ENCODE measurements at regions not wholly inside any gene's neighbourhood (a gene's known extent, or its start where the extent isn't known, plus 50 kb on each side); places are given as distances from the start of the nearest gene placed in this dataset.

DNA sequence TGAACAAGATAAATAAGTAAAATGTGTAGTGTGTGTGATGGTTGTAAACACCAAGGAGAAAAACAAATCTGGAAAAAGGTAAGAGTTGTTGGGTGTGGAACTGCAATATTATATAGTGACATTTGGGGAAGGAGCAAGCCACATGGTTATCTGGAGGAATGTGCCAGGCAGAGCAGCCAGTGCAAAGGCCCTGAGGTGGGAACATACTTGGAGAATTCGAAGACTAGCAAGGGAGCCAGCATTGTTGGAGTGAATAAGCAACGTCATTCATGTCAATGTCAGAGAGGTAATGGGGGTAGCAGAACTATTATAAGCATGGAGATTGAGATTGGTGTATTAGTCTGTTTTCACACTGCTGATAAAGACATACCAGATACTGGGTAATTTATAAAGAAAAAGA lies 241.5 kb upstream of the LHX5 start:
- Histone ChIP-seq H3K56ac (ENCODE audit: low read length) (no peak overlapping the region), H3K4me2 (ENCODE audit: low read length) (no peak overlapping the region), H2BK15ac (replicated peaks; ENCODE audit: low read depth) (no peak overlapping the region), H3K4me1 (ENCODE audit: control insufficient read depth, low read depth, low read length) (no peaks in the 10 kb centered on the region), H3K9ac (ENCODE audit: low read length) (no peak overlapping the region), H2BK5ac (ENCODE audit: low read length) (no peak overlapping the region), H3K36me3 (ENCODE audit: control insufficient read depth, insufficient read depth, low read length) (no peaks in the 10 kb centered on the region), H2BK120ac (ENCODE audit: low read depth, low read length) (no peak overlapping the region), H3K79me1 (ENCODE audit: low read length) (no peaks in the 10 kb centered on the region), H3K79me2 (ENCODE audit: control insufficient read depth, insufficient read depth, low read length) (no peaks in the 10 kb centered on the region), H3K27me3 (ENCODE audit: insufficient read depth, low read length, poor library complexity) (no peaks in the 10 kb centered on the region), H3K4me3 (ENCODE audit: low read length) (no peak overlapping the region), H3K18ac (ENCODE audit: low read length) (no peak overlapping the region), H4K8ac (ENCODE audit: low read depth, low read length) (no peak overlapping the region), H3K4ac (ENCODE audit: low read depth, low read length) (no peak overlapping the region), H3K27ac (ENCODE audit: low read depth, low read length) (no peak overlapping the region), H2AK5ac (ENCODE audit: low read length) (no peak overlapping the region), H4K5ac (ENCODE audit: low read length) (no peak overlapping the region), H3K23ac (ENCODE audit: low read length) (no peak overlapping the region)
- no peak for DNase-seq
- no CpG with 5 or more reads among the region's 2 CpGs for WGBS (ENCODE audit: extremely low coverage, insufficient coverage, low lambda C conversion rate)

DNA sequence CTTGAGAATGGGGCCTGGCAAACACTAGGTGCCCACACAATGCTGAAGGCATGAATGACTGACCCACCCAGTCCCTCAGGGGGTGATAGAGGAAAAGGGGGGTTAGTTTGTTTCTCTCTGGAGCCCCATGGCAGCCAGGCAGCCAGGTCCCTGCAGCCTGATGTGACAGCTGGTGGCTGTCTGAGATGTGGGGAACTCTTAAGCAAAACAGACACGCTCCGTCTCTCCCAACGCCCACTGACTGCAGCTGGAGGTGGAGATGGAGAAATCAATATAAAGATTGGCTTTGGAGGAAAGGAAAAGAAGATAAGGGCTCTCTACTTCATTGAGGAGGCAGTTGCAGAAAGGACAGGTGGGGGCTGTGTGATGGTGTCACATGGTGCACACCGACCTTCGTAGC lies 240.8 kb upstream of the LHX5 start:
- no peak for DNase-seq
- no peak overlapping the region for H3K23ac ChIP-seq (ENCODE audit: low read length)
- H4K8ac ChIP-seq (ENCODE audit: low read depth, low read length), result no peak overlapping the region
- no peaks in the 10 kb centered on the region for H3K4me1 ChIP-seq (ENCODE audit: control insufficient read depth, low read depth, low read length)
- H3K4me3 ChIP-seq (ENCODE audit: low read length), result no peak overlapping the region
- no peak overlapping the region for H3K4me2 ChIP-seq (ENCODE audit: low read length)
- H3K27me3 ChIP-seq (ENCODE audit: insufficient read depth, low read length, poor library complexity), result no peaks in the 10 kb centered on the region
- WGBS (ENCODE audit: extremely low coverage, insufficient coverage, low lambda C conversion rate), result no CpG with 5 or more reads among the region's 5 CpGs
- no peak overlapping the region for H3K18ac ChIP-seq (ENCODE audit: low read length)
- no peaks in the 10 kb centered on the region for H3K79me2 ChIP-seq (ENCODE audit: control insufficient read depth, insufficient read depth, low read length)
- no peaks in the 10 kb centered on the region for H3K36me3 ChIP-seq (ENCODE audit: control insufficient read depth, insufficient read depth, low read length)
- H3K9ac ChIP-seq (ENCODE audit: low read length), result no peak overlapping the region
- H2AK5ac ChIP-seq (ENCODE audit: low read length), result no peak overlapping the region
- H3K56ac ChIP-seq (ENCODE audit: low read length), result no peak overlapping the region
- H3K79me1 ChIP-seq (ENCODE audit: low read length), result no peaks in the 10 kb centered on the region
- no peak overlapping the region for H4K5ac ChIP-seq (ENCODE audit: low read length)
- no peak overlapping the region for H3K27ac ChIP-seq (ENCODE audit: low read depth, low read length)
- H2BK15ac ChIP-seq (replicated peaks; ENCODE audit: low read depth), result no peak overlapping the region
- H2BK5ac ChIP-seq (ENCODE audit: low read length), result no peak overlapping the region
- no peak overlapping the region for H2BK120ac ChIP-seq (ENCODE audit: low read depth, low read length)
- no peak overlapping the region for H3K4ac ChIP-seq (ENCODE audit: low read depth, low read length)

DNA sequence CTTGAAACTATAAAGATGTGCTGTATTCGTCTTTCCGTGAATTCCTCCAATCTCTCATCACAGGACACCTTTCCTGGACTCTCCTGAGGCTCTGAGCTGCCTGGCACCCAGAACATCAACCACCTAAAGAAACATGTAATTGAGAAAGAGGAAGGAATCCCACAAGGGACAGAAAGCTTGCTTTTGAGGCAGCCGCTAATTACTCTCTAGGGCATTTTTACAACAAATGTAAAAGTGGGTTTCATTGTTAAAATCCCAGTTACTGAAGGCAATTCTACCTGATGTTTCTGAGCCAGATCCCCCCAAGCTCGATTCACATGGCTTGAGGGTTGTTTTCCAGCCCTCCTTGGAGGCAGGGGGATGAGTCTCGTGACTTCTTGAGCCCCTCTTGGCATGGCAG lies 238.5 kb upstream of the LHX5 start:
- H4K8ac ChIP-seq (ENCODE audit: low read depth, low read length), result no peak overlapping the region
- H3K9ac ChIP-seq (ENCODE audit: low read length), result no peak overlapping the region
- WGBS (ENCODE audit: extremely low coverage, insufficient coverage, low lambda C conversion rate), result no CpG with 5 or more reads among the region's 5 CpGs
- H3K18ac ChIP-seq (ENCODE audit: low read length), result no peak overlapping the region
- no peaks in the 10 kb centered on the region for H3K27me3 ChIP-seq (ENCODE audit: insufficient read depth, low read length, poor library complexity)
- no peaks in the 10 kb centered on the region for H3K36me3 ChIP-seq (ENCODE audit: control insufficient read depth, insufficient read depth, low read length)
- no peak overlapping the region for H2AK5ac ChIP-seq (ENCODE audit: low read length)
- no peak overlapping the region for H3K23ac ChIP-seq (ENCODE audit: low read length)
- no peak overlapping the region for H2BK120ac ChIP-seq (ENCODE audit: low read depth, low read length)
- no peak for DNase-seq
- H3K79me2 ChIP-seq (ENCODE audit: control insufficient read depth, insufficient read depth, low read length), result no peaks in the 10 kb centered on the region
- H3K4me3 ChIP-seq (ENCODE audit: low read length), result no peak overlapping the region
- H3K27ac ChIP-seq (ENCODE audit: low read depth, low read length), result no peak overlapping the region
- H4K5ac ChIP-seq (ENCODE audit: low read length), result no peak overlapping the region
- no peak overlapping the region for H3K56ac ChIP-seq (ENCODE audit: low read length)
- H3K79me1 ChIP-seq (ENCODE audit: low read length), result no peaks in the 10 kb centered on the region
- no peaks in the 10 kb centered on the region for H3K4me1 ChIP-seq (ENCODE audit: control insufficient read depth, low read depth, low read length)
- no peak overlapping the region for H3K4me2 ChIP-seq (ENCODE audit: low read length)
- no peak overlapping the region for H2BK15ac ChIP-seq (replicated peaks; ENCODE audit: low read depth)
- H3K4ac ChIP-seq (ENCODE audit: low read depth, low read length), result no peak overlapping the region
- H2BK5ac ChIP-seq (ENCODE audit: low read length), result no peak overlapping the region

DNA sequence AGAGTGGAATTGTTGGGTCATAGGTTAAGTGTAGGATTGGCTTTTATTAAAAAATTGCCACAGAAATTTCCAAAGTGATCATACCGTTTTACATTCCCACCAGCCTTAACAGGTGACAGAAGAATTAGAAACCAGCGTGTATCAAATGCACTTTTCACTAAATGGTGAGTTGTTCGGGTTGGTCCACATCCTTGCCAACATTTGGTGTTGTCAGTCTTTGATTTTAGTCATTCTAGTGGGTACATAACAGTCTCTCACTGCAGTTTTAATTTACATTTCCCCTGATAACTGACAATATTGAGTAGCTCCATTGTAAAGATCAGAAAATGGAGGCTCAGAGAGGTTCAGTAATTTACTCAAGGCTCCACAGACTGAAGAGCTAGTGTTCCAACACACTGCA lies 237.8 kb upstream of the LHX5 start:
- DNase-seq, result no peak
- Histone ChIP-seq H3K9ac (ENCODE audit: low read length) (no peak overlapping the region), H3K4ac (ENCODE audit: low read depth, low read length) (no peak overlapping the region), H3K79me1 (ENCODE audit: low read length) (no peaks in the 10 kb centered on the region), H4K5ac (ENCODE audit: low read length) (no peak overlapping the region), H2AK5ac (ENCODE audit: low read length) (no peak overlapping the region), H3K4me2 (ENCODE audit: low read length) (no peak overlapping the region), H2BK120ac (ENCODE audit: low read depth, low read length) (no peak overlapping the region), H3K79me2 (ENCODE audit: control insufficient read depth, insufficient read depth, low read length) (no peaks in the 10 kb centered on the region), H3K56ac (ENCODE audit: low read length) (no peak overlapping the region), H3K27ac (ENCODE audit: low read depth, low read length) (no peak overlapping the region), H2BK5ac (ENCODE audit: low read length) (no peak overlapping the region), H3K18ac (ENCODE audit: low read length) (no peak overlapping the region), H2BK15ac (replicated peaks; ENCODE audit: low read depth) (no peak overlapping the region), H3K4me3 (ENCODE audit: low read length) (no peak overlapping the region), H3K36me3 (ENCODE audit: control insufficient read depth, insufficient read depth, low read length) (no peaks in the 10 kb centered on the region), H4K8ac (ENCODE audit: low read depth, low read length) (no peak overlapping the region), H3K23ac (ENCODE audit: low read length) (no peak overlapping the region), H3K27me3 (ENCODE audit: insufficient read depth, low read length, poor library complexity) (no peaks in the 10 kb centered on the region), H3K4me1 (ENCODE audit: control insufficient read depth, low read depth, low read length) (no peaks in the 10 kb centered on the region)
- no CpG with 5 or more reads among the region's 3 CpGs for WGBS (ENCODE audit: extremely low coverage, insufficient coverage, low lambda C conversion rate)

DNA sequence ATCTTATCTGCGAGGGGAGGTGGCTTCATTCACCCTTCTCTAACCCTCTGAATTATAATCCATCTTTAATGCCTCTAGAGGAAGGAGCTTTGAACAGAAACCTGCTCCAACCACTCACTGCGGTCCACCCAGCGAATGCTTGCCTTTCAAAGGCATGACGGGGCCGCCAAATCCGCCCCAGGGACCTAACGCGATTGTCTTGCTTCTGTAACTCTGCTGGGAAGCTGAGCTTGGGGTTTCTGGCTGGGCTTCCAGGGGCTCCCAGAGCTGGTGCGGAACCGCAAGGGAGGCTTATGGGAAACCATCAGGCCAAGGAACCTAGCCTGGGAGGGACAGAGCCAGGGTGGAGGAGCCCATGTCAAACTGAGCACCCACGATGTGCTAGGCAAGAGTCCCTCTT lies 231.2 kb upstream of the LHX5 start:
- Histone ChIP-seq H3K36me3 (ENCODE audit: control insufficient read depth, insufficient read depth, low read length) (no peaks in the 10 kb centered on the region), H3K79me1 (ENCODE audit: low read length) (no peaks in the 10 kb centered on the region), H2BK15ac (replicated peaks; ENCODE audit: low read depth) (no peak overlapping the region), H3K18ac (ENCODE audit: low read length) (no peak overlapping the region), H3K4me1 (ENCODE audit: control insufficient read depth, low read depth, low read length) (no peaks in the 10 kb centered on the region), H3K27ac (ENCODE audit: low read depth, low read length) (no peak overlapping the region), H2BK5ac (ENCODE audit: low read length) (no peak overlapping the region), H4K5ac (ENCODE audit: low read length) (no peak overlapping the region), H3K23ac (ENCODE audit: low read length) (no peak overlapping the region), H3K79me2 (ENCODE audit: control insufficient read depth, insufficient read depth, low read length) (no peaks in the 10 kb centered on the region), H3K4me3 (ENCODE audit: low read length) (no peak overlapping the region), H4K8ac (ENCODE audit: low read depth, low read length) (no peak overlapping the region), H2BK120ac (ENCODE audit: low read depth, low read length) (no peak overlapping the region), H2AK5ac (ENCODE audit: low read length) (no peak overlapping the region), H3K4ac (ENCODE audit: low read depth, low read length) (no peak overlapping the region), H3K56ac (ENCODE audit: low read length) (no peak overlapping the region), H3K27me3 (ENCODE audit: insufficient read depth, low read length, poor library complexity) (no peaks in the 10 kb centered on the region), H3K9ac (ENCODE audit: low read length) (no peak overlapping the region), H3K4me2 (ENCODE audit: low read length) (no peak overlapping the region)
- WGBS (ENCODE audit: extremely low coverage, insufficient coverage, low lambda C conversion rate), result no CpG with 5 or more reads among the region's 11 CpGs
- no peak for DNase-seq

DNA sequence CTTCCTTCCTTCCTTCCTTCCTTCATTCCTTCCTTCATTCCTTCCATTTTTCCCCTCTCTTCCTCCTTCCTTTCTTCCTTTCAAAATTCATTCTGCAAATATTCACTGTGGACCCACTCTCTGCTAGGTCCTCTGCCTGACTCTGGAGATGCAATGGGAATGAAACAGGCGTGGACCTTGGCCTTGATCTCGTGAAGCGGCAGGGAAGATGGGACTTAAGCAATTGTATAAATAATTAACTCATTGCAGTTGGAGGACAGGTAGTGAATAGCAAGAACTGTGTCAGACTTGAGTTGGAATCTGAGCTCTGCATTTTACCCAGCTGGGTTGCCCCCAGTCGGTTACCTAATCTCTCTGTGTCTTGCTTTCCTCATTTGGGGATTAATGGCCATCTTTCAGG lies 230.6 kb upstream of the LHX5 start:
- no peak overlapping the region for H2AK5ac ChIP-seq (ENCODE audit: low read length)
- H3K36me3 ChIP-seq (ENCODE audit: control insufficient read depth, insufficient read depth, low read length), result no peaks in the 10 kb centered on the region
- H2BK15ac ChIP-seq (replicated peaks; ENCODE audit: low read depth), result no peak overlapping the region
- no peak overlapping the region for H3K4me3 ChIP-seq (ENCODE audit: low read length)
- no peak overlapping the region for H2BK5ac ChIP-seq (ENCODE audit: low read length)
- WGBS (ENCODE audit: extremely low coverage, insufficient coverage, low lambda C conversion rate), result no CpG with 5 or more reads among the region's 4 CpGs
- no peak overlapping the region for H3K27ac ChIP-seq (ENCODE audit: low read depth, low read length)
- H3K4ac ChIP-seq (ENCODE audit: low read depth, low read length), result no peak overlapping the region
- no peak overlapping the region for H4K8ac ChIP-seq (ENCODE audit: low read depth, low read length)
- no peaks in the 10 kb centered on the region for H3K79me2 ChIP-seq (ENCODE audit: control insufficient read depth, insufficient read depth, low read length)
- no peak overlapping the region for H2BK120ac ChIP-seq (ENCODE audit: low read depth, low read length)
- H4K5ac ChIP-seq (ENCODE audit: low read length), result no peak overlapping the region
- H3K18ac ChIP-seq (ENCODE audit: low read length), result no peak overlapping the region
- no peaks in the 10 kb centered on the region for H3K79me1 ChIP-seq (ENCODE audit: low read length)
- no peaks in the 10 kb centered on the region for H3K27me3 ChIP-seq (ENCODE audit: insufficient read depth, low read length, poor library complexity)
- DNase-seq, result no peak
- H3K4me2 ChIP-seq (ENCODE audit: low read length), result no peak overlapping the region
- no peak overlapping the region for H3K23ac ChIP-seq (ENCODE audit: low read length)
- H3K56ac ChIP-seq (ENCODE audit: low read length), result no peak overlapping the region
- no peaks in the 10 kb centered on the region for H3K4me1 ChIP-seq (ENCODE audit: control insufficient read depth, low read depth, low read length)
- H3K9ac ChIP-seq (ENCODE audit: low read length), result no peak overlapping the region
